ENCODE measurements at regions not wholly inside any gene's neighbourhood (a gene's known extent, or its start where the extent isn't known, plus 50 kb on each side); places are given as distances from the start of the nearest gene placed in this dataset.
A peak's percentile ranks its signal among the peaks of the same experiment; 100 is the strongest.

DNA sequence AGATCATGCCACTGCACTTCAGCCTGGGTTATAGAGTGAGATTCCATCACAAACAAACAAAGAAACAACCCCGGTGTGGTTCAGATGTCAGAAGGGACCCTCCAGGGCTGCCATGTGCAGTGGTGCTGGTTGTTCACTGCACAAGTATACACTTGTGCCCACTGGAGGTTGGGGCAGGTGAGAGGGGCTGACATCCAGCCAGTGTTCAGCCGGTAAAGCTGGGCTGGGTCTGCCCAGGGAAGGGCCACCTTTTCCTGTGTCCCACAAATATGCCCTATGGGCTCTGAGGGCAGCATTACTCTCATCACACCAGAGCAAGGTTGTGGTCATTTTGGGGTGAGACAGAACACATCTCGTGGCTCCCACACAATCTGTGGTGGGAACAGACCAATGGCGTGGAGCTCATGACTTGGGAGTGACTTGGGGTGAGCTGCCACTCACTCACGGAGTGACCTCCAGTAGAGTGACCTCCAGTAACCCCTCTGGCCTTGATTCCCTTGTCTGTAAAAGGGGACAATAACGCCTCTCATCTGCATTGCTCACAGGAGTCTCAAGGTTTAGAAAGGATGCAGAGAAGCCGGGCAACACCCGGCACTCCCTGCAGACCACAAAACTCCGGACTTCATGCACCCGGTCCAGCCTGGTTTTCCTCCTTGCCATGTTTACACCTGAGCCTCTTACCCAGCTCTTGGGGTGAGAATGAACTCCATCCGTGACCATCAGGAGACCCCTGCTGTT is 69.0 kb upstream of the VRK1 start:
- no peak for DNase-seq (ENCODE audit: low read depth in 2 of 2)

DNA sequence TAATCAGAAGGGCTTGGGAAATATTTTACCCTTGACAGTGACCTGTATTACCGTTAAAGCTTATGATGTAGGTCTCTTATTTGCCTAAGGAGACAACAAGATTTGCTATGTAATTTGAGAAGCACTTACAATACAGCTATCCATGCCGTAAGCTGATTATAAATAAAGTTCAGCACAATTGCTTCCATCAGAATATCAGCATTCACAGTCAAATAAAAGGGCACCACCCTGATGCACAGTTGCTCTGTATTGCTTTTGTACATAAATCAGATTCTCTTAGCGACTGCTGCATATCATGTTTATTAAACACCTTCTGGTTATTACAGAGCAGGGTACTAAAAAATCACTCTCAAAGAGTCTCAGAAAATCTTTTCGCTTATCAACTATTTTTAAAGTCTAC is 67.3 kb upstream of the VRK1 start:
- no peak for DNase-seq (ENCODE audit: low read depth in 2 of 2)

GRCh38 chr14:96730386-96730785 is 66.8 kb upstream of the VRK1 start:
- DNase-seq (ENCODE audit: low read depth in 2 of 2) = no peak

GRCh38 chr14:96734076-96734622 is 63.0 kb upstream of the VRK1 start:
- DNase-seq (ENCODE audit: low read depth in 2 of 2) = no peak

- no peak for DNase-seq (ENCODE audit: low read depth in 2 of 2)
These were observed 61.7 kb upstream of the VRK1 start for GRCh38 chr14:96735526-96735925.

DNA sequence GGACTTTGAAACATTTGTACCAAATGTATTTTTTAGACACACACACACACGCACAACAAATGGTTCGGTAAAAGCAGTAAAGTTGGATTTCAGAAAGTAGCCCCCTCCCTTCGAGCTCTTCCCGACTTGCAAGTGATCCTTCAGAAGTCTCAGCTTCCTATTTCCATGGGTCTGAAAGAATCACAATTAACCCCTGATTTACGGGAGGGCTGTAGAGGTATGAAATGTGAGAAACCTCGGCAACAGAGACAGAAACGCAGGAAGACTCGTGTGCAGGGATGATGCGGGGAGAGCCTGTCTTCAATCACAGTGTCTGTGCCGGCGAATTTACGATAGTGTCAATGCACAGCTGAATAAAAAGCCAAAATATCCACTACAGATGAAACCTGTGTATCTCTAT is 60.7 kb upstream of the VRK1 start:
- no peak for DNase-seq (ENCODE audit: low read depth in 2 of 2)

DNA sequence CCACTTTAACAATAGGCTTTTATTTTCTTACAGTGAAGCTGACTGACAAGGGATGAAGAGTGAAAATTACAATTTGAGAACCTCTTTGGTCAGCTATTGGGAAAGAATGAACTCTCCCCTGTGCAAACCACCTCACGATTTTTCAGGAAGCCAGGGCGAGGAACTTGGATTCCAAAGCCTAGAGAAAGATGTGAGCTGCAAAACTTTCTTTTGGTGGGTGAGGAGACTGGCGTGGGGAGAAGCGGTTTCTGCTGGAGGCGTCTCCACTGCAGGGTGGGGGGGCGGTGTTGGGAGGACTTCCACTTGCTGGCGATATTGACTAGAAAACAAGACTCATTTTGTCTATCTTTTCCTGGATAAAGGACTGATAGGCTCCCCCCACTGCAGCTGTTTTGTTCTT is 59.3 kb upstream of the VRK1 start:
- DNase-seq (ENCODE audit: low read depth in 2 of 2) = no peak

DNA sequence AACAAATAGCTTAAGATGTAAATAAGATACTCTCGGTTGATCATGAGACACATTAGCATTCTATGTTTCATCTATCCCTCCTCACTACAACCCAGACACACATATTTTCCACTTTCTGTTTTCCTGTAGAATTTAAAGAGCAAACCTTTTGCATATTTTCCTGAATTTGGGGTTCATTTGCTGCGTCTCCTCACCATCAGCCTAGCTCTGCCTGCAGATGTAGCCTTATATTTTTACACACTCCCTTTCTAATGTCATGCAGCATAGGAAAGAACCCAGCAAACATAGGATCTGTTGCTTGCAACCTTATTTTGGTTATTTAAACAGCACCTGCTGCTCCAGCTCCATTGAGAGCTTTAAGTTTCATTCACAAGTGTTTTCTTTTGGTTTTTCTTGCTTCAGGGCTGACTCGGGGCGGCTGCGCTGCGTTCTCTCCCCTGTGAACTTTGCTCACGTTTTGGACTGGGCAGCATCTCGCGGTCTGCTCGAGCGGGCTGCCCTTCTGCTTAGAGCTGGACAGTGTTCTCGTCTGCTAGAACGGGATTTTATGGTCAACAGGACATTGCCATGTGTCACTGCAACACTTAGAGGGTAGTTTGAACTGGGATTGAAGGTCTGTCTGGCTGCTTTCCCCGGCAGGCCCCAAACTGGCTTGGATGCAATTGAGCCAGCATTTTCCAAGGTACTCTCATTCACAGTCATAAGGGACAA is 57.8 kb upstream of the VRK1 start:
- DNase-seq (ENCODE audit: low read depth in 2 of 2) = no peak

DNA sequence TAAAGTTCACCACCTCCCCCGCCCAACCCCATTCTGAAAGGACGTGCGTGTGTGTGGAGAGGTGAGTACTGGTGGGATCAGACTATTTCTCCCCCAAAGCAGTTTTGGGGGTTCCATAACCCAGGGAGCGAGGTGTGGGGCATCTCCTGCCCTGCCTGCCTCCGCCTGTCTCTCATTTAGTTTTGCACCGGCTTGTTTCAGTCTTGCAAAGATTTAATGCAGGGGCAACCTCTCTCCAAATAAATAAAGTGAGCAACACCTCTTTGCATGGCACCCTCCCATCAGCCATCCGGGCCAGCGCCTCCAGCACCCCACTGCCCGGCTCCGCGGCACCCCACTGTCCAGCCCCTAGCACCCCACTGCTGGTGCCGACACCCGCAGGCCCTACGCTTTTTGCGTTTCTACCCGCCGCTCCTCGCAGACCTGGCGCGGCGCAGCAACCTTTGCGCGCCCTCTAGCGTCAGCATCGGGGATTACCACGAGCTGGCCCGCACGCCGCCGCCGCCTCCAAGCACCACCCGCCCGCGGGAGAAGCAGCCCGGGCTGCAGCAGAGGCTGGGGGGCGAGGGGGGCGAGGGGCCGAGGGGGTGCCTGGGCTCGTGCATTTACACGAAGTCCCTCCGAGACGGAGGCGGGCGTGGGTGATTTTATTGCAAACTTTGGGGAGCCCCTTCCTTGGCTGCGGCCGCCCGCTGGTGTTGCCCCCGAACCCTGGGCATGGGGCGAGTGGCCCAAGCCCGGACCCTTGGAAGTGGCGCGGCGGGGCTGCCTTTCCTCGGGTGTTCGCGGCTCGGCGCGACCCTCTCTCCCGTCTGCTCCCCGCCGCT is 55.8 kb upstream of the VRK1 start:
- DNase-seq (ENCODE audit: low read depth in 2 of 2) = peak in 1 of 2 donors; percentile 33

DNA sequence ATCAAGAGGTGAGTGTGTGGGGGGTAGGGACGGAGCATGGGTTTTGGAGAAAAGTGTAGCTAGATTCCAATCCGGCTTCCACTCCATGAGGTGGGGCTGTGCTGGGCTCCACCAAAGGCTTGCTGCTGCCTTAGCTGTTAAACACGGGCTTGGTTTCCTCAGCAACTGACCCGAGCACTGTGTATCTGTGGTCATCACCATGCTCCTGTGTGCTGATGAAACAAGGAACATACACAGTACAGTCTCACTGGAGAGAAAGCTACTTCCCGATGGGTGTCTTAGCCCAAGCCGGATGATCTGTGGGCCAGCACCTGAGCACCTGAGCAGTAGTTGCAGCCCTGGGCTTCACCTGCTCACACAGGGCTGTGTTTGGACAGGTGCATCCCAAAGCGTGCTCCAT is 52.9 kb upstream of the VRK1 start:
- no peak for DNase-seq (ENCODE audit: low read depth in 2 of 2)

GRCh38 chr14:96745500-96746051 is 51.6 kb upstream of the VRK1 start:
- no peak for DNase-seq (ENCODE audit: low read depth in 2 of 2)

GRCh38 chr14:96746101-96746500 is 51.1 kb upstream of the VRK1 start:
- DNase-seq (ENCODE audit: low read depth in 2 of 2) = no peak

DNA sequence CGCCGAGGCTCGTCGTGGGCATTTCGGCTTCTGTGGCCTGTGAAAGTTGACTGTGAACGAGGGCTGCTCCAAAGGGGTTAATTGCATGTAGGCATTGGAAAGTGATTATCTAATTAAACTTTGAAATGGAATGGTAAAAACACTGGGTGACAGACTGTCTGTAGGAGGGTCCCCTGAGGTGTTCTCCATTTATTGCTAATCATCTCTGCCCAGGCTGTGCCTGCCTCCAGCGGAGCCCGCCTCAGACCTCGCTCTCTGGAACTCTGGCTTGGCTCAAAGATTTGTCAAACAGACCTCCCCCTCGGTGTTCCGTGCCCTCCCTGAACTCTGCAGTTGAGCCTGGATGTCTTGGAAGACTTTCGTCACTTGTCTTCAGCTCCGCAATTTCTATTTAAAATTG is 50.2 kb upstream of the VRK1 start:
- DNase-seq (ENCODE audit: low read depth in 2 of 2) = no peak
